SK-N-SH (cell line): ENCODE measurements at regions not wholly inside any gene's neighbourhood (a gene's known extent, or its start where the extent isn't known, plus 50 kb on each side); places are given as distances from the start of the nearest gene placed in this dataset.

Source experiments
- POLR2AphosphoS5 ChIP-seq: IDR thresholded peaks from 2 replicates; pipeline ENCODE4 v1.6.1; 2012; ENCODE audit warnings: low read depth, low read length
- TF ChIP-seq, protein P1 (sequence below): fragments of 200-600 bp; sonication (generic); IDR thresholded peaks from 2 replicates; pipeline ENCODE4 v1.6.1; 2017; ENCODE audit warnings: antibody characterized with exemption, mild to moderate bottlenecking, moderate library complexity

GRCh38 chr15:26298010-26298658 is 435.0 kb upstream of the ATP10A start:
- TF ChIP-seq, protein P1, sequence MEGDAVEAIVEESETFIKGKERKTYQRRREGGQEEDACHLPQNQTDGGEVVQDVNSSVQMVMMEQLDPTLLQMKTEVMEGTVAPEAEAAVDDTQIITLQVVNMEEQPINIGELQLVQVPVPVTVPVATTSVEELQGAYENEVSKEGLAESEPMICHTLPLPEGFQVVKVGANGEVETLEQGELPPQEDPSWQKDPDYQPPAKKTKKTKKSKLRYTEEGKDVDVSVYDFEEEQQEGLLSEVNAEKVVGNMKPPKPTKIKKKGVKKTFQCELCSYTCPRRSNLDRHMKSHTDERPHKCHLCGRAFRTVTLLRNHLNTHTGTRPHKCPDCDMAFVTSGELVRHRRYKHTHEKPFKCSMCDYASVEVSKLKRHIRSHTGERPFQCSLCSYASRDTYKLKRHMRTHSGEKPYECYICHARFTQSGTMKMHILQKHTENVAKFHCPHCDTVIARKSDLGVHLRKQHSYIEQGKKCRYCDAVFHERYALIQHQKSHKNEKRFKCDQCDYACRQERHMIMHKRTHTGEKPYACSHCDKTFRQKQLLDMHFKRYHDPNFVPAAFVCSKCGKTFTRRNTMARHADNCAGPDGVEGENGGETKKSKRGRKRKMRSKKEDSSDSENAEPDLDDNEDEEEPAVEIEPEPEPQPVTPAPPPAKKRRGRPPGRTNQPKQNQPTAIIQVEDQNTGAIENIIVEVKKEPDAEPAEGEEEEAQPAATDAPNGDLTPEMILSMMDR: no peak
- no peak for TF ChIP-seq POLR2AphosphoS5
